ENCODE measurements at regions not wholly inside any gene's neighbourhood (a gene's known extent, or its start where the extent isn't known, plus 50 kb on each side); places are given as distances from the start of the nearest gene placed in this dataset.
"Not testable (repeated sequence)": the region's sequence is repeated elsewhere in the genome, so short reads cannot be mapped to it uniquely, and the experiment has no call there.

DNA sequence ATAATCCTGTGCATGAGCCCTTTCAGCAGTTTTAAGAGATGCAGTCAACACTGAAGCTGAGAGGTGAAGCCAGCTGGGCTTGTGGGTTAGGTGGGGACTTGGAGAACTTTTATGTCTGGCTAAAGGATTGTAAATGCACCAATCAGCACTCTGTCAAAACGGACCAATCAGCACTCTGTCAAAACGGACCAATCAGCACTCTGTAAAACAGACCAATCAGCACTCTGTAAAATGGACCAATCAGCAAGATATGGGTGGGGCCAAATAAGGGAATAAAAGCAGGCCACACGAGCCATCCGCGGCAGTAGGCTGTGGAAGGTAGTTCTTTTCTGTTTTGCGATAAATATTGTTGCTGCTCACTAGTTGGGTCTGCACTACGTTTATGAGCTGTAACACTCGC, 374.7 kb downstream of the NPIPA8 start:
- DNase-seq (ENCODE audit: extremely low read depth in 1 of 11, low read depth in 9 of 11, low spot score in 4 of 11), result not testable (repeated sequence)

- DNase-seq (ENCODE audit: extremely low read depth in 1 of 11, low read depth in 9 of 11, low spot score in 4 of 11), result no peak
These were observed 385.2 kb downstream of the NPIPA8 start for GRCh38 chr16:17951378-17951777.

- DNase-seq (ENCODE audit: extremely low read depth in 1 of 11, low read depth in 9 of 11, low spot score in 4 of 11), result no peak
These were observed 386.6 kb downstream of the NPIPA8 start for GRCh38 chr16:17949982-17950250.

DNA sequence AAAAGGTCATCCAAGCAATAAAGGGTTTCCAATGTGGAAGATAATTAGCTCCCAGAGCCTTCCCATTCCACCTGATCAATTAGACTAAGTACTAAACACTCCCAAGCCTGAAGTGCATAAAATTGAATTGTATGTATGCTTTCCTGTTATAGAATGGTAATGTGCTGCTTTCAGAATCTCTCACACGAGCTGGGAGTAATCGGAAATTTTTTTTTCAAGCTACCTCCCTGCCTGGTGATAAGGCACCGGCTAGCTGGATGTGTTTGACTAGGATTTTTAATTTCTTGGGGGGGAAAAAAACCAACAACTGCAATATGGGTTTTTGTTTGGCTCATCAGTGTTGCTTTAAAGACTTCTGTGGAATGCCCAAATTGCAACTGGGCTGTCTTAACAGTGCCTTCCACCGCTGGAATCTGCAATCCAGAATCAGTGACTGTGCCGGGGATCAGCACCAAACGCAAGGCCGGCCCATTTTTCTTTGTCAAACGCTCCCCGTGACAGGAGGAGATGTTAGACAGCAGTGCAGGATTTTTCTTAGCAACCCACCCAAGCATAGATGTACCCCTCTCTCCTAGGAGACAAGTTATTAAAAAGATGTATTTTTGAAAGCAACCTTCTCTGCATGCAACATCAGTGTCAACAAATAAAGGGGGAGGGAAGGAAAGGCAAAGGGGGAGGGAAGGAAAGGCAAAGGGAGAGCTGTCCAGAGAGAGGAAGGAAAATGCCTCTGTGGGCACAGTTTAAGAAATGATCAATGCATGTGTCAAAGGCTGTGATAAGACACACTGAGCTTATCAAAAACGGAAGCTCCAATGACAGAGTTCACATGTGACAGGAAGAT, 387.2 kb downstream of the NPIPA8 start:
- no peak for DNase-seq (ENCODE audit: extremely low read depth in 1 of 11, low read depth in 9 of 11, low spot score in 4 of 11)

GRCh38 chr16:17947637-17948036, 388.9 kb downstream of the NPIPA8 start:
- no peak for DNase-seq (ENCODE audit: extremely low read depth in 1 of 11, low read depth in 9 of 11, low spot score in 4 of 11)

GRCh38 chr16:17947165-17947564, 389.4 kb downstream of the NPIPA8 start:
- no peak for DNase-seq (ENCODE audit: extremely low read depth in 1 of 11, low read depth in 9 of 11, low spot score in 4 of 11)

DNA sequence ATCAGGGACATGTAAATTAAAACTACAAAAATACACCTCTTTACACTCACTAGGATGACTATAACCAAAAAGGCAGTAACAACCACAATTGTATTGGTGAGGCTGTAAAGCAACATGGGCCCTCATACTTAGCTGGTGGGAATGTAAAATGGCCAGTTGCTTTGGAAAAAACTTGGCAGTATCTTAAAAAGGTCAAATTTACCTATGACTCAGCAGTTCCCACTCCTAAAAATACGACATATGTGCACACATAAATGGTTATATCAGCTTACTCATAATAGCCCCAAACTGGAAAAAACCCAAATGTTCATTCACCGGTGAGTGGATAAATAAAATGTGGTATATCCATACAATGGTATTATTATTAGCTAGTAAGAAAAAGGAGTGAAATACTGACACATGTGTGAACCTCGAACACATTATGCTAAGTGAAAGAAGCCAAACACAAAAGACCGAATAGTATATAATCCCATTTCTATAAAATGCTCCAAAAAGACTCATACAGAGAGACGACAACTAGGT, 391.4 kb downstream of the NPIPA8 start:
- DNase-seq (ENCODE audit: extremely low read depth in 1 of 11, low read depth in 9 of 11, low spot score in 4 of 11), result no peak

DNA sequence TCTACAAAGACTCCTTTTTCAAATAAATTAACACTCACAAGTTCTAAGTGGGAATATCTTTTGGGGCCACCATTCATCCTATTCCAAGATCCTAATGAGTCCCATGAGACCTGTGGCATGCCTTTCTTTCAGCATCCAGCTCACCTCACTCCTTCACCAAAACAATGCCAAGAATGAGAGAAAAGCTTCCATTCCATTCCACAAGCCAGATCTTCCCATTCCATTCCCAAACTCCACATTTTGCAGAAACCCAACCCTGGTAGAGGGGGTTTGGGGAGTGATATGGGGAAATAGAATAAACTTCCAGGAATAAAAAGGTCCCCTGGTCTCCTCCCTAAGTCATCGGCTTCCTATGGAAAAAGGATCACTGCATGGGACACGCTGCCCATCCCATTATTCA, 392.2 kb downstream of the NPIPA8 start:
- DNase-seq (ENCODE audit: extremely low read depth in 1 of 11, low read depth in 9 of 11, low spot score in 4 of 11), result no peak

DNA sequence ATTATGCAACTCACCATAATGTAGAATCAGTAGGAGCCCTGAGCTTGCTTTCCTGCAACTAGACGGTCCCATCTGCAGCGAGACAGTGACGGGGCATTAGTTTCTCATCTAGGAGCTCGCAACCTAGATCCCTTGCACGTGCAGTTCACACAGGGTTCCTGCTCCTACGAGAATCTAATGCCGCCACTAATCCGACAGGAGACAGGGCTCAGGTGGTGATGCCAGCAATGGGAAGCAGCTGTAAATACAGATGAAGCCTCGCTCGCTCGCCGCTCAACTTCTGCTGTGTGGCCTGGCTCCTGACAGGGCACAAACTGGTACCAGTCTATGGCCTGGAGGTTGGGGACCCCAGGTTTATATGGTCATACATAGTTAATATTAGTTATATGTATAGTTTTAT, 394.5 kb downstream of the NPIPA8 start:
- DNase-seq (ENCODE audit: extremely low read depth in 1 of 11, low read depth in 9 of 11, low spot score in 4 of 11), result no peak

DNA sequence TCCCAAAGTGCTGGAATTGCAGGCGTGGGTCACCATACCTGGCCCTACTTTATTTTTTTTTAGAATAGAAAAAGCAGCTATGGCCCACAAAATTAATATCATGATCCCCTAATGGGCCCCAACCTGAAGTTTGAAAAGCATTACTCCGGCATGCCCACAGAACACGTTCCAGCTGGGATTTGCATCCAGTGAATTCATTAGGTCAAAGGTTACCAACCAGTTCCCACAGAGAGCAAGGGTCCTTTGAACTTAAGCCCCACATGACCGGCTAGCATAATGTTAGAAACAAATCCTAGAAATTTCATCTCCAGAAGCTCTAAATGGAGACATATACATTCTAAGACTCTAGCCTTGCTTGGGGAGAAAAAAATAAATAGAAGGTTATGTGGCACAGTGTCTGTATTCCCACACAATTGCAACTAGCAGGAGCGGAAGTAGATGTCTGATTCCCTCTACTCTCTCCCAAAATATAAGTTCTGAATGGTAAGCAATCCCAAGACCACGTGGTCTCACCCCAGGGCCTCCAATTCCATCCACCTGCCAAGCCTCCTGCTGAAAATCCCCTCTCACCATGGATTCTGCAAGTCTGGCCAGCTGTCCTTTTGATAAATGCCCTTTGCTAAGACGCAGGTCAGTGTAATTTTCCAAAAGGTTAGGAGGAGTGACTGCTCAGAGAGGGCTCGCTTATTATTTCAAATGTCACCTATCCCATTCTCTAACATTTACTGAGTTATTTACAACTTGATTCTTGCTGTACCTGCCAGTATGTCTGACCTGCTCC, 395.8 kb downstream of the NPIPA8 start:
- DNase-seq (ENCODE audit: extremely low read depth in 1 of 11, low read depth in 9 of 11, low spot score in 4 of 11), result no peak

- no peak for DNase-seq (ENCODE audit: extremely low read depth in 1 of 11, low read depth in 9 of 11, low spot score in 4 of 11)
These were observed 396.8 kb downstream of the NPIPA8 start for GRCh38 chr16:17939723-17940122.

- peak; percentile 19 to 56 (median 36) for DNase-seq (ENCODE audit: extremely low read depth in 1 of 11, low read depth in 9 of 11, low spot score in 4 of 11)
These were observed 397.4 kb downstream of the NPIPA8 start for GRCh38 chr16:17939122-17939536.

GRCh38 chr16:17938546-17938945, 398.0 kb downstream of the NPIPA8 start:
- no peak for DNase-seq (ENCODE audit: extremely low read depth in 1 of 11, low read depth in 9 of 11, low spot score in 4 of 11)

- no peak for DNase-seq (ENCODE audit: extremely low read depth in 1 of 11, low read depth in 9 of 11, low spot score in 4 of 11)
These were observed 399.7 kb downstream of the NPIPA8 start for GRCh38 chr16:17936766-17937402.

- no peak for DNase-seq (ENCODE audit: extremely low read depth in 1 of 11, low read depth in 9 of 11, low spot score in 4 of 11)
These were observed 406.3 kb downstream of the NPIPA8 start for GRCh38 chr16:17930280-17930679.

DNA sequence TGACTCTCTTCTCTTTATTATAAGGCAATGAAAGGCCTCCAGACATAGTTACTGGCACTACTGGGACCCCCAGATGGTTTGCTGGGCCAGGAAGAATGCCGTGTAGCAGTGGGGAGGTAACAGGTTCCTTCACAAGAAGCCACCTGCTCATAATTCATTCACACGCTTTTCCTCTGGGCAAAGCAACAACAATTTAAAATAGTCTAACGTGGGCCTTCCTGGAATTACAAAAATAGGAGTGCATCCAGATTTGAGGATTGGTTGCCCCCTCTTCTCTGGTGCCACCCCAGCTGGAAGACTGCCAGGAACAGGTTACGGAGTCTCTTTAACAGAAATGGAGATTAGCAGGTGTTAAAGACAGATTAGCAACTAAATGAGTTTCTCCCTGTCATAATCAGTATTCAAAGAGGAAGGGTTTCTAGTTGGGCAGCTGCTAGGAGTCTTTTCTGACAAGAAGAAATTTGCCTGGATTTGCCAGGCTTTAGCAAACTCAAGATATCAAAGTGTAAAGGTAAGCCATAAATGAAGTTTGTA, 409.6 kb downstream of the NPIPA8 start:
- no peak for DNase-seq (ENCODE audit: extremely low read depth in 1 of 11, low read depth in 9 of 11, low spot score in 4 of 11)

DNA sequence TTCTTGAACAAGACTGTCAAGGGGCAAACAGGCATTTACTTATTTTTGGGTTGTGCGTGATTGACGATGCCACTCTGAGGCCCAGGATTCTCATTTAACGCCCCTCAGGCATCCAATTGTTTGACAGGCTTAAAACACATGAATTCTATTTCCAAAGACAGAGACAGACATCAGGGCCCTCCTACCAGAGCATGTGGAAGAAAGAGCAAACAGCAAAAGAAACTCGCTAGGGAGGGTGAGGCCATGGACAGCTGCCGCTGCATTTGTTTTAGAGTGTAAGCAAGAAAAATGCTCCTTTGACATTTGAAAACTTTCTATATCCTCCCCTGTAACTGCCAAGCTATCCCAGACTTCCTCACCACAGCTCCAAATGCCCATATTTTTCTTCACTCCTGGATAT, 410.1 kb downstream of the NPIPA8 start:
- no peak for DNase-seq (ENCODE audit: extremely low read depth in 1 of 11, low read depth in 9 of 11, low spot score in 4 of 11)

GRCh38 chr16:17925761-17926160, 410.8 kb downstream of the NPIPA8 start:
- DNase-seq (ENCODE audit: extremely low read depth in 1 of 11, low read depth in 9 of 11, low spot score in 4 of 11), result no peak

DNA sequence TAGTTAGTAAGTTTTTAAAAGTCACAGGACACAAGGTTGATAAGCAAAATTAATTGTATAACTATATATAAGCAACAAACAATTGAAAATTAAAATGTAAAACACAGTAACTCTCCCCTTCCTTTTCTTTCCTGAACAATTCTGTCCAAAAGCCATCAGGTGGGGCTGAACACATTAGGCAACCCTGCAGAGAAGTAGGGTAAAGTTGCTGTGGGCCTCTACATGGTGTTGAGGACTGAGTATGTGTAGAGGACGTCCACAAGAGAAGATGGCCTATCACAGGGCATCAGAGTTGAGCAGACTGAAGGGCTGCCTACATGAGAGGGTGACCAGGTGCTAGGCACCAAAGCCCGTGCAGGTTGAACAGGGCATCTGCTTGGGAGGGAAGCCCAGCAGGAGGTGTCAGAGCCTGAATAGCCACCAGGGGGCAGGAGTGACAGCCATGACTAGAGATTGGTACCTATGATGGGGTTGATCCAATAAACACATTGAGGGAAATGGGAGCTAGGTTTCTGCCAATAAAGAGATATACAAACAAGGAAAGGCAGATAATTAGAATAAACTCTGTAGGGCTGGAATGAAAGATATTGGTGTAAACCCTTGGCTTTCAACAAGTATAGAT, 415.1 kb downstream of the NPIPA8 start:
- DNase-seq (ENCODE audit: extremely low read depth in 1 of 11, low read depth in 9 of 11, low spot score in 4 of 11), result no peak
